ENCODE measurements at regions not wholly inside any gene's neighbourhood (a gene's known extent, or its start where the extent isn't known, plus 50 kb on each side); places are given as distances from the start of the nearest gene placed in this dataset.
"Not testable (repeated sequence)": the region's sequence is repeated elsewhere in the genome, so short reads cannot be mapped to it uniquely, and the experiment has no call there.

DNA sequence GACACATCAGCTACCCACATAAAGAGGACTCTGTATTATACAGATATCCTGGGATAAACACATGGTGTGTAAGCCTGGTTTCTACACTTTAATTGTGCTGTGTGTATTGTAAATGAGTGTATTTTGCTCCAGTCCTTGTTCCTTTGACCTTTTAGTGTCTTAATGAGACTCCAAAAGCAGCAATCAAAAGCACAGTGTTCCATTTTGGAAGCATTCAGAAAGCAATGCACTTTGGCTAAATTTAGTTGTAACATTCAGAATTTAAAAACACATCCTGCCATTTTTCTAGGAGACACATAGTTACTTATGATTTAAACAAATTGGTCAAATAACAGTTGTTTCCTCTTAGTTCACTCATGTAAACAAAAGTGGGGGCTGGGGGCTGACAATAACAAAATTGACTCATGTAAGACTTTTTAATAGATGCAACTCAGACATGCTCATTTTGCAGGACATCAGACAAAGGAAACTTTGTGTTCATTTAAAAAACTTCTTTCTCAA is 122.2 kb downstream of the GPR37 start:
- FAIRE-seq, result no peak
- no peak for DNase-seq (ENCODE audit: insufficient read length, low spot score)

DNA sequence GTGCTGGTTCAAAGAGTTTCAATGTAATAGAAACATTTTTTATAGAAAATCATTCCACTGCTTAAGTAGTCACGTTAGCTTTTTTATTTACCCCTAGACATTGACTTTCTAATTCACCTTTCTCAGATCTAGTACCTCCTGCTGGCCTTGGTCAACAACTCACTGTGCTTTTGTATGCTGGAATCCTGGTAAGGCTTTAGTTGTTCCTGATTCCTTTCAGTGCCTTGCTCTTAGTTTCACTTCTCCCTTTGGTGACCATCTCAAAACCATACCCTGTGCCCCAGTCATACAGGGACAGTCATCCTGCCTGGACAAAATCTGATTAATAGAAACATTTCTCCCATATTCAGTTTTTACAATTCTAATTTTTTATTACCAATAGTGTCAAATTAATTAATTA is 130.2 kb downstream of the GPR37 start:
- FAIRE-seq, result no peak

DNA sequence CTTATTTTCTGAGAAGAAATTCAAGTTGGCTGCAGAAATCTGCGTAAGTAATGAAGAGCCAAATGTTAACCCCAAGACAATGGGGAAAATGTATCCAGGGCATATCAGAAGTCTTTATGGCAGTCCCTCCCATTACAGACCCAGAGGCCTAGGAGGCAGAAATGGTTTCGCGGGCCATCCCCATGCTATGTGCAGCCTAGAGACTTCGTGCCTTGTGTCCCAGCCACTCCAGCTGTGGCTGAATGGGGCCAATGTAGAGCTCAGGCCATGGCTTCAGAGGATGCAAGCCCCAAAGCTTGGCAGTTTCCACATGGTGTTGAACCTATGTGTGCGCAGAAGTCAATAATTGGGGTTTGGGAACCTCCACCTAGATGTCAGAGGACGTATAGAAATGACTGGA is 131.9 kb downstream of the GPR37 start:
- no peak for FAIRE-seq
- no peak for DNase-seq (ENCODE audit: insufficient read length, low spot score)

More for the DNA sequence above, 130.2 kb downstream of the GPR37 start:
- DNase-seq (ENCODE audit: insufficient read length, low spot score), result no peak

DNA sequence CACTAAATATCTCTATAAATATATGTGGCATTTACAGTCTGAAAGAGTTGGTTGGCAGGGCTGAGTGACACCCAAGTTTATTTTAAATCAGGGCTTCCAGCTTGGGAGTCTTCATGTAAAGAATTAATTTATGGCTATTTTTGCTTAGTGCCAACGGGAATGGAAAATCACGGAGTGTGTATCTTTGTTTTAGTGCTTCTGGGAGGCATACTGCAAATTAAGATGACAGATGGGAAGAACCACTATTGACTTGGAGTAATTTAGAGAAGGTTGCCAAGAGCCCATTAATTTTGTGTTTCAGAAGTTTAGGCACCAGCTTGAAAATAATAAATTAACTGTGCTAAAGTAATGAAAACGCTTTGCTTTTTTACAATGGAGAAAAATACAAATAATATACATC is 135.2 kb downstream of the GPR37 start:
- DNase-seq (ENCODE audit: insufficient read length, low spot score) (no peak), FAIRE-seq (no peak)

DNA sequence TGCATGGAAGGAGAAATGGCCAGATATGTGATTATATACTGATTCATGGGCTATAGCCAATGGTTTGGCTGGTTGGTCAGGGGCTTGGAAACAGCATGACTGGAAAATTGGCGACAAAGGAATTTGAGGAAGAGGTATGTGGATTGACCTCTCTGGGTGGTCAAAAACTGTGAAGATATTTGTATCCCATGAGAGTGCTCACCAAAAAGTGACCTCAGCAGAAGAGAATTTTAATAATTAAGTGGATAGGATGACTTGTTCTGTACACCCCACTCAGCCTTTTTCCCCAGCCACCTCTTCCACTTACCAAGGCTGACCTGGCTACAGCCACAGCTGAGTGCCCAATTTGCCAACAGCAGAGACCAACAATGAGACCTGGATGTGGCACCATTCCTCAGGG is 146.7 kb downstream of the GPR37 start:
- no peak for FAIRE-seq
- DNase-seq (ENCODE audit: insufficient read length, low spot score), result no peak

DNA sequence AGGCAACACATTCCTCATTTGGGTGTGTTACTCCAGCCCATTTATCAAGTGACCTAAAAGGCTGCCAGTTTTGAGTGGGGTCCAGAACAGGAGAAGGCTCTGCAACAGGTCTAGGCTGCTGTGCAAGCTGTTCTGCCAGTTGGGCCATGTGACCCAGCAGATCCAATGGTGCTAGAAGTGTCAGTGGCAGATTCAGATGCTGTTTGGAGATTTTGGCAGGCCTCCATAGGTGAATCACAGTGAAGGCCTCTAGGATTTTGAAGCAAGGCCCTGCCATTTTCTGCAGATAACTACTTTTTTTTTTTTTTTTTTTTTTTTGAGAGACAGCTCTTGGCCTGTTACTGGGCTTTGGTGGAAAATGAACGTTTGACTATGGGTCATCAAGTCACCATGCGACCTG is 147.5 kb downstream of the GPR37 start:
- DNase-seq (ENCODE audit: insufficient read length, low spot score); FAIRE-seq: not testable (repeated sequence)

DNA sequence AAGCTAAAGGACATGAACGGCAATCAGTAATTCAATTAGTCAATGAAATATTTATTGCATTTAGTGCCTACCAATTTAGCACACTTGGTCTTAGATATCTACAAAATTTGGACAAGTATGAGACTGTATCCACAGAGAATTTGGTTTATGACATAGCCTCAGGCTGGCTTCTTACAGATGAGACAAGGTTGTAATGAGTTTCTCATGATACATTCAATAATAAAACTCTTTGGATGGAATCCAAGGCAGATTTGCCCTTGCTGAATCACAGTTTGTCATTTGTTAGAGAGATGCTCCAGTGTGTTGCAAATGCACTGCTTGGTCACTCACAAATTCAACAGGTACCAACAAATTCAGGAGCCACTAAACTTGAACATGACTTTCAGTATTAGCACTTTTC is 162.5 kb downstream of the GPR37 start:
- FAIRE-seq, result no peak
- peak; percentile 10 for DNase-seq (ENCODE audit: insufficient read length, low spot score)

DNA sequence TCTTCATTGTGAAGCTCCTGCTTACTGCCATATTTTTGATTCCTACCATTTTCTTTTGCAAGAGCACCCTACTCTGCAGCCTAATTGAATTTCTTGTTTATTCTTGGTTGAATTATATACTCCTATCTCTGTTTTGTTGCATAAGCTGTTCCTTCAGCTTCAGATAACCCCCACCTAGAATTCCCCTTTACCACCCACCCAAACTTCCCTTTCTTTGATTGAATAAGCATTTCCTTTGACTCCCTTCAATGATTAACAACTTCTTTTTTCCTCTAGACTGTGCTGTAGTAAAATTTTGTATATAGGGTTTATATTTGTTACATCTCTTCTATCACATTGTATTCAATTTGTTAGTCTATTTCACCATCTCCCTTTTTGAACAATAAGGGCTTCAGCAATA is 168.1 kb downstream of the GPR37 start:
- no peak for FAIRE-seq
- no peak for DNase-seq (ENCODE audit: insufficient read length, low spot score)

DNA sequence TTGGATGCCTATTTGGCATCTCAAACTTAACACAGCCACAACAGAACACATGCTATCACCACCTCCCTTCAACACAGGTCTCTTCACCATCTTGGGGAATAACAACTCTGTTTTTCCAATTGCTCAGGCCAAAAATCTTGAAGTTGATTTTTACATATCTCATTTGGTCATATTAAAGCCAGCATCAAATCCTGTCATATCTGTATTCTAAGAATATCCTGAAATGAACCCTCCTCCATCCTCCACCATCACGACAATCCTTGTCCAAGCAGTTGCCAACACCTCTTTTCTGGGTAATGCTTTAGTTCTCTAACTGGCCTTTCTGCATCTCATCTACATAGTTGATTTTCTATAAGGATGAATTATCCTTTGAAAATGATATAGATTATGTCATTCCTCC is 168.7 kb downstream of the GPR37 start:
- DNase-seq (ENCODE audit: insufficient read length, low spot score), result no peak
- no peak for FAIRE-seq

DNA sequence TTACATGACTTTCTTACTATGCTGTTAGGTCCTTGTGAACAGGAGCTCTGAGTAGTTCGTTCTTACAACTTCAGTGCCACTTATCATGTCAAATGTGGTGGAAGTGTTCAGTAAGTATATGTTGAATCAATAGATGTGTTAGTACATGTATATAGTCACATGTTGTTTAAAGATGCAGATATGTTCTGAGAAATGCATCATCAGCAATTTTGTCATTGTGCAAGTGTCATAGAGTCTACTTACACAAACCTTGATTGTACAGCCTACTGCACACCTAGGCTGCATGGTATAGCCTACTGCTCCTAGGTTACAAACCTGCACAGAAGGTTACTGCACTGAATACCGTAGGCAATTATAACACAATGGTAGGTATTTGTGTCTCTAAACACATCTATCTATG is 174.8 kb downstream of the GPR37 start:
- FAIRE-seq (no peak), DNase-seq (ENCODE audit: insufficient read length, low spot score) (no peak)

DNA sequence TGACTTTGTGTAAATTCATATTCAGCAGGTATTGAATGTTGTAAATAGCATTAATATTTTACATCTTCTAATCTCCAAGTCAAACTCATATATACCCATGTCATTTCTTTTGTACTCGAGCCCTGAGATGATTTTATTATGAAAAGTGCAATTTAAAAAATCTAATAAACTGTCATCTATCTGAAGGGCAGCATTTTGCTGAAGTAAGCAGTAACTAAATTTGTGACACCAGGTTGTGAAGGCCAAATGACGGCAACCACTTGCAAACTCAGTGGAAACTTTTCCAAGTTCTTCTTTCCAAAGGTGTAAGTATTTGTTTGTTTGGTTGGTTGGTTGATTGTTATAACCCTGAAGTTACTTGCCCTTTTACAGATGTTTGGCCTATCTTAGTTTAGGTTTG is 188.3 kb downstream of the GPR37 start:
- DNase-seq (ENCODE audit: insufficient read length, low spot score) (no peak), FAIRE-seq (no peak)

DNA sequence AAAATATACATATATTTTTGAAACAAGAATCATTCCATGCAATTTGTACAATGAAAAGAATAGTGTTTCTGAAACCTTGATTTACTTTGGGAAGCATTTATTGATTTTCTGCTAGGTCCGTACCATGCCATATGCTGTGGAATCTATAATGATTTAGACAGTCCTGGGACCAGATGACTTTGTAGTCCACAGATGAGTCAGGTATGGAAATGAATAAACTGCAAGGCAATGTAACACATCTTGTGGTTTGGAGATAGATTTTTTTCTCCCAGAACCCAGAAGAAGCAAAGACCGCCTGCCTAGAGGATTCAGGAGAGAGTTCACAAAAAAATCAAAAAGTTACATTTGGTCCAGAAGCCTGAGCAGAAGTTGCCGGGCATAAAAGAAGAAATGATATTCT is 190.4 kb downstream of the GPR37 start:
- DNase-seq (ENCODE audit: insufficient read length, low spot score) (no peak), FAIRE-seq (no peak)

DNA sequence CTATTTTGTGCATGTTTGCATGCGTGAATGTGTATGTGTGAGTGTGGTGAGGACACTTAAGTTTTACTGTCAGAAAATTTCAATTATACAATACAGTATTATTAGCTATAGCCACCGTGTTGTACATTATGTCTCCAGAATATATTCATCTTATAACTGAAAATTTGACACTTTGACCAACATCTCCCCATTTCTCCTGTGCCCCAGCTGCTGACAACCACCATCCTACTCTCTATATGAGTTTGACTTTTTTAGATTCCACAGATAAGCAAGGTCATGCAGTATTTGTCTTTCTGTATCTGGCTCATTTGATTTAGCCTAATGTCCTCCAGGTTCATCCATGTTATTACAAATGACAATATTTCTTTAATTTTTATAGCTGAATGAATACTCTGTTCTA is 195.0 kb downstream of the GPR37 start:
- FAIRE-seq (no peak), DNase-seq (ENCODE audit: insufficient read length, low spot score) (no peak)

DNA sequence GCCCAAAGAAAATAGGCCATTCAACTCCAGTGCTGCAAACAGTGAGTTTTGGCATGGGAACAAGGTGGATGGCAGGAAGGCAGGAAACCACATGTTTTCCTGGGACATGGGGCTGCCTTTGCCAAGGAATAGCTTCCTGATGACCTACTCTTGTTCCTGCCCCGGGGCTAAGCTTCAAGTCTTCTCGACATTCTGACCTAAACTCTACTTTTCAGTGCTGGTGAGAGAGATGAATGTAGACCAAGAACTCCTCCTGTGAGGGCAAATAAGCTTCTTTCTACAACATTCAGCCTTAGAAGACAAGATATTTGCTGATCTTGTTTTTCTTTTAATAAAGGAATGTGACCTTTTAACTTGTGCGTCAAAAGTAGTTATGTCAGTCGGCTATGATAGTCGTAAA is 199.0 kb downstream of the GPR37 start:
- no peak for FAIRE-seq

DNA sequence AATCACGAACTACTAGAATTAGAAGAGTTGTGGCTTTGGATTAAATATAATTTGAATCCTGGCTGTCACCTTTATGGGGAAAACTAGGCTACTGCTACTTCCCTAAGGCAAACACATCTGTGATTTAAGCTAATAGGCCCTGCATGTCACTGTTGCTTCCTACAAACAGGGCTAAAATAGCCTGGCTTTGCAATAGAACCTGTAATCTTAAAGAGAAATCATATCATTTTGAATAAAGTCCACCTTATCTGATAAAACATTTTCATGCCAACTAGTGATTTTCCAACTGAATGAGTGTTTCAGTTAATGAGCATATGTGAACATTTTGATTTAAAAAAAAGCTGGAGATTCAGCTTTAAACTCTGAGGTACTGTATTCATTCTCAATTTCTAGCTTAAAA is 208.0 kb downstream of the GPR37 start:
- no peak for FAIRE-seq
- no peak for DNase-seq (ENCODE audit: insufficient read length, low spot score)

More for the DNA sequence above, 199.0 kb downstream of the GPR37 start:
- peak; percentile 31 for DNase-seq (ENCODE audit: insufficient read length, low spot score)

DNA sequence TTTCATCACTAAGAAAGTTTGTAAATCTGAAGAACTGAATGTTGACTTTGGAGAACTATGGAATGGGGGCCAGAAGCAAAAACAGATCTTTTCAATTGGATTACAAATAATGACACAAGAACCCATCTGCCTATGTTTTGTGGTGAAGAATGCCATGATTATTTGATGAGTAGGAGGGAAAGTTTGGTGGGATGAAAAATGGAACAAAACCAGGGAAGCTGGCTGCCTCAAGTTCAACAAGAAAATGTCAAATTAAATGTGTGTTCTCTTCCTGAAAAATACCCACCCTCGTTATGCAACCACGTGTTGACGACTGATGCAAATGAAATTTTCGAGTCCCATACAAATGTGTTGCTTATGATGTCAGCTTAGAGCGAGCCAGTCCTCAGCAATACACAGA is 208.5 kb downstream of the GPR37 start:
- DNase-seq (ENCODE audit: insufficient read length, low spot score) (no peak), FAIRE-seq (no peak)

DNA sequence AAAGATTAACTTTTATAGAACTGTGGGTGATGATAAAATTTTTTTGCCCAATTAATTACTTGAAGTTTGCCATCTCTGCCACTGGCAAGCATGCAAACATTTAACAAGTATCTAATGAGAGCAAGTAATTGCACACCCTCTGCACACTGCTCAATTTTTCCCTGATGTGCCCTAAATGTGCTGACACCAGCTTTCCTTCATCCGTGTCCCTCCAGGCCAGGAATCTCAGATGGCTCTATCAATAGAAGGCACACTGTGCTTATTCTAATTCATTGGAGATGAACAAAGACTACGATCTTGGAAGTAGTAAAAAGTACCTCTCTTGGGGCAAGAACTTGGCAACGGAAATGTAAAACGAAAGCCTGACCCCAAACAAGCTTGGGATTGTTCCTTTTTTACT is 212.1 kb downstream of the GPR37 start:
- DNase-seq (ENCODE audit: insufficient read length, low spot score) (no peak), FAIRE-seq (no peak)

DNA sequence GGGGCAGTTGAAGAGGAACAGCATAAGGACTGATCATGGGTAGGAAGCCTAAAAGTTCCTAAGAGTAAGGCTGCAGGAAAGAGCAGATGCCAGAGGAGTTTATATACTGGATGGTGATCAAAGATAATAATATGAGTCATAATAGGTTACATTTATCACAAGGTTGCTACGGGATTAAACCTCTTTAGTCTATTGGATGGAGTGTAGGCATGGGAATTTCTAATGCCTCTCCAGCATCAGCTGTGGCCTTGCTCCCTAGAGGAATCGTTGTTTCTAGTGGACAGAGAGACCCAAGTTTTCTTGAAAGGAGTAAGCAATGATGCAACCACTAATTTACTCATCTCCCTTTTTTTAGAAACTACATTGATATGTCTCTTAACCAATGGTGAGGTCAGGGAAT is 213.4 kb downstream of the GPR37 start:
- DNase-seq (ENCODE audit: insufficient read length, low spot score) (no peak), FAIRE-seq (no peak)

DNA sequence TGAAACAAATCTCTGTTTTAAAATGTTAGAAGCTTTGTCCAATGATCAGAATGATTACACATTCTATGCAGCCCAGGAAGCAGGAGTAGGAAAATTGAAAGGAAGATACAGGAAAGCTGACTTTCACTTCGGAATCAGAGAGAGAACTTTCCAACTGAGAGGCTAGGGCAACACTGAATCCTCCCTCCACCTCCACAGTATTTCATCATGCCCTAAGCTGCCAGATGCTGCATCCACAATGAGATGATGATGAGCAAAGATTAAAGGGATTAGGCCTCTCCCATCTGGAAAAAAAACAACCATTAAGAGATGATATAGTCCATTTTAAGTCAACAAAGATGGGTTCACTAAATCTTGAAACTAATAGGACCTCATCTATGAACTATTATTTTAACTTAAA is 215.6 kb downstream of the GPR37 start:
- DNase-seq (ENCODE audit: insufficient read length, low spot score) (no peak), FAIRE-seq (no peak)

DNA sequence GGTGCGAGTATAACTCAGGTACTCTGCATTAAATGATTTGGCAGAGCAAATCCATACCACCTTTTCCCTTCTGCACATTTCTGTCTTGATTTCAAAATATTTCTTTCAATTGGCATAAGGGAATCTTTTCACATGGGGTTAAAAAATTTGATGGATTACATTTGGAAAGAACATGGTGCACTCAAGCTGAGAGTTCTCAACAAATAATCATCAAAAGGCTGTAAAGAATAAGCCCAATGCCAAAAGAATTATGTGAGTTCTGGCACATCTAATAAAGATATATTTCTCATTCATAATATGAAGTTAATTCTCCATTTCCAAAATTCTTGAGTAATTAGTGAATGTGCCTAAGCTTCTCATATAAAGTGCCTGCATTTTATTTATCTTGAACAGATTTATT is 223.1 kb downstream of the GPR37 start:
- FAIRE-seq, result no peak
- no peak for DNase-seq (ENCODE audit: insufficient read length, low spot score)

DNA sequence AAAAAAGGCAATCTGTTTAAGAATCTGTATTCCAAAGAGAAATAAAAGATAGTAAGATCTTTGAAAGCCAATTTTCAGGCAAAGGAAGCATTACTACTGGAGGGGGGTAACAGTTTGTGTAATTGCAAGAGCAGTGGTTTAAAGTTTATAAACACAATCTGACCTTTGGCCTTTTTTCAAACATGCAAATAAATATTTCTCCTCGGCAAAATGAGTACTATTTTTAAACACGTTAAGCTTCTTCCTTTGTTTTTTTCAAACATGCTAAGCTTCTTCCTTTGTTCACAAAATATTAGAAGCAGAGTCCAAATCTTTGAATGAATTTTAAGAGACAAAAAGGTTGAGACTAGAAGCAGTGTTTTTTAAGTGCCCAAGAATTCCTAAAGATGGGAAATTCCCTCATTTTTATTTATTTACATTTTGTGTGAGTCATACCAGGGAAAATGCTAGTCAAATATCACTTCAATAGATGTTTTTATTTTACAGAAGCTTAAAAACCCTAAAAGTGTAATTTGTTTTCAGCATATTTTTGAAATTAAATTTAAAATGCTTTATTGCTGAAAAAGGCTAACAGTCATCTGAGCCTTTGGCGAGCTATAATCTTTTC is 229.3 kb downstream of the GPR37 start:
- no peak for FAIRE-seq
- DNase-seq (ENCODE audit: insufficient read length, low spot score), result no peak

DNA sequence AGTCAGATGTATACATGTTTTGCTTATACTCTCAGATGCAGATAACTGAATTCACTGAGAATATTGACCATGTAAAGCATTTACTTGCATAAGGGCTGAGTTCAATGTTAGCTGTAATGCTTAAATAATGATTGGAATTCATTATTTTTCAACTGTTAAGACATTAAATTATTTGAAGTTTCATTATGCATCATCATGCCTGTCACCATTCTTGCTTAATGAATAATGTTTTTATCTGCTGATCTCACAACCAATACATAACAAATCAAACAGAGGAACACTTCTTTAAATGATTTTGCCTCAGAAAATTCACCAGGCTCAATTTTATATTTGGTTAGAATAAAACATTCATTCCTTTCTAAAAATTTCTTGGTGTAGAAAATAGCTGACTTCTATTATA is 233.4 kb downstream of the GPR37 start:
- DNase-seq (ENCODE audit: insufficient read length, low spot score), result peak; percentile 5
- FAIRE-seq, result no peak

DNA sequence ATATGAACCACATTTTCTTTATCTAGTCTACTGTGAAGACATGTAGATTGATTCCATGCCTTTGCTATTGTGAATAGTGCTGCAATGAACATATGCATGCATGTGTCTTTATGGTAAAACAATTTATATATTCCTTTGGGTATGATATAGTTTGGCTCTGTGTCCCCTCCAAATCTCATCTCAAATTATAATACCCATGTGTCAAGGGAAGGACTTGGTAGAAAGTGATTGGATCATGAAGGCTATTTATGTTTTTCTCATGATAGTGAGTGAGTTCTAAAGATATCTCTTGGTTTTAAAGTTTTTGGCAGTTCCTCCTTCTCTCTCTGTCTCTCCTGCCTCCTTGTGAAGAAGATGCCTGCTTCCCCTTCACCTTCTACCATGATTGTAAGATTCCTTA is 248.7 kb downstream of the GPR37 start:
- DNase-seq (ENCODE audit: insufficient read length, low spot score), result no peak
- FAIRE-seq, result no peak
